Body of pancreas (tissue), 4 donors: ENCODE measurements at regions not wholly inside any gene's neighbourhood (a gene's known extent, or its start where the extent isn't known, plus 50 kb on each side); places are given as distances from the start of the nearest gene placed in this dataset.

Experiments
- POLR2A ChIP-seq, 3 donors: fragments of 450-650 bp; IDR thresholded peaks; one replicate each; pipeline ENCODE4 v1.6.1; 2016; ENCODE audit warnings: antibody characterized with exemption in 3 of 3, mild to moderate bottlenecking in 2 of 3
- TF ChIP-seq, protein P1 (sequence below), 7 experiments: fragments of 450-650 bp in 4 of 7; fragments of 200-600 bp in 3 of 7; sonication (generic) in 3 of 7; IDR thresholded peaks; one replicate each; pipeline ENCODE4 v1.5.1; 2016 to 2019; ENCODE audit warnings: antibody characterized with exemption in 7 of 7

DNA sequence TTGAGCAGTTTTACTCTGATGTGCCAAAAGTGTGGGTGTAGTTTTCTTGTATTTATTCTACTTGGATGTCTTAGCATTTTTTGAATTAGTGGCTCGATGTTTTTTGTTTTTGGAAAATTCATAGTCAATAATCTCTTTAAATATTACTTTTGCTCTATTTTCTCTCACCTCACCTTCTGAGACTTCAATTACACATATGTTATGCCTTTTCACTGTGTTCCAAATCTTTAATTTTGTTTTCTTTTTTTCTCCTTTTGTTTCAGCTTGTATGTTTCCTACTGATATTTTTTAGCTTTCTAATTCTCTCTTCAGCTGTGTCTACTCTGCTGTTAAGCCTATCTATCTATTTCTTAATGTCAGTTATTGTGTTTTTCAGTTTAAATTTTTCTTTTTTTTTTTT, 69.5 kb downstream of the ZNF503 start:
- TF ChIP-seq, protein P1, sequence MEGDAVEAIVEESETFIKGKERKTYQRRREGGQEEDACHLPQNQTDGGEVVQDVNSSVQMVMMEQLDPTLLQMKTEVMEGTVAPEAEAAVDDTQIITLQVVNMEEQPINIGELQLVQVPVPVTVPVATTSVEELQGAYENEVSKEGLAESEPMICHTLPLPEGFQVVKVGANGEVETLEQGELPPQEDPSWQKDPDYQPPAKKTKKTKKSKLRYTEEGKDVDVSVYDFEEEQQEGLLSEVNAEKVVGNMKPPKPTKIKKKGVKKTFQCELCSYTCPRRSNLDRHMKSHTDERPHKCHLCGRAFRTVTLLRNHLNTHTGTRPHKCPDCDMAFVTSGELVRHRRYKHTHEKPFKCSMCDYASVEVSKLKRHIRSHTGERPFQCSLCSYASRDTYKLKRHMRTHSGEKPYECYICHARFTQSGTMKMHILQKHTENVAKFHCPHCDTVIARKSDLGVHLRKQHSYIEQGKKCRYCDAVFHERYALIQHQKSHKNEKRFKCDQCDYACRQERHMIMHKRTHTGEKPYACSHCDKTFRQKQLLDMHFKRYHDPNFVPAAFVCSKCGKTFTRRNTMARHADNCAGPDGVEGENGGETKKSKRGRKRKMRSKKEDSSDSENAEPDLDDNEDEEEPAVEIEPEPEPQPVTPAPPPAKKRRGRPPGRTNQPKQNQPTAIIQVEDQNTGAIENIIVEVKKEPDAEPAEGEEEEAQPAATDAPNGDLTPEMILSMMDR (IDR thresholded peaks at IDR 0.05) = no peak
- no peak for TF ChIP-seq POLR2A (IDR thresholded peaks at IDR 0.05)
